ENCODE measurements at regions not wholly inside any gene's neighbourhood (a gene's known extent, or its start where the extent isn't known, plus 50 kb on each side); places are given as distances from the start of the nearest gene placed in this dataset.

- no peak for TF ChIP-seq CTCF (IDR thresholded peaks at IDR 0.05)
- TF ChIP-seq EZH2 (IDR thresholded peaks at IDR 0.05) = no peak
- no peak for TF ChIP-seq EZH2phosphoT487 (IDR thresholded peaks at IDR 0.05)
Observed at GRCh38 chr9:74282526-74283253, 214.4 kb upstream of the RORB start.
